A673 (cell line): ENCODE measurements at regions not wholly inside any gene's neighbourhood (a gene's known extent, or its start where the extent isn't known, plus 50 kb on each side); places are given as distances from the start of the nearest gene placed in this dataset.

Source experiments
- BruUV-seq: library from RNA; stranded (reverse); fragments of 400-500 nt; replicated peaks from 2 replicates; lab custom pipeline; 2021; lab: Mats Ljungman, UMichigan
- CTCF ChIA-PET: fragments of 300-600 bp; sonication (Branson Sonifier 250); formaldehyde crosslinking; loops from one replicate; lab custom pipeline; 2022; ENCODE audit warnings: antibody characterized with exemption; lab: Charles Lee
- POLR2A ChIA-PET: fragments of 300-600 bp; sonication (Branson Sonifier 250); formaldehyde crosslinking; loops from one replicate; lab custom pipeline; 2022; ENCODE audit warnings: antibody characterized with exemption; ENCODE audit not compliant: low non-redundant PET; lab: Charles Lee
- DNase-seq: peaks from one replicate; pipeline ENCODE4 v3.0.0-alpha.2; 2015; ENCODE audit warnings: low spot score
- H3K27ac ChIP-seq: fragments of 200-600 bp; sonication (generic); 2 replicates; pipeline ENCODE4 v1.5.1; 2016; ENCODE audit warnings: mixed run types, low read depth, mild to moderate bottlenecking, mixed read lengths, antibody characterized with exemption, low read length; ENCODE audit not compliant: poor library complexity, severe bottlenecking
- H3K27me3 ChIP-seq: fragments of 200-600 bp; sonication (generic); replicated peaks from 2 replicates; pipeline ENCODE4 v1.6.1; 2017; ENCODE audit warnings: mixed run types, low read depth, mild to moderate bottlenecking, mixed read lengths, antibody characterized with exemption, low read length; ENCODE audit not compliant: insufficient read depth, poor library complexity
- H3K36me3 ChIP-seq: fragments of 200-600 bp; sonication (generic); 2 replicates; pipeline ENCODE4 v1.6.1; 2016; ENCODE audit warnings: mixed run types, mild to moderate bottlenecking, mixed read lengths, antibody characterized with exemption, low read length; ENCODE audit not compliant: insufficient read depth, poor library complexity, severe bottlenecking
- H3K4me1 ChIP-seq: fragments of 200-600 bp; sonication (generic); 2 replicates; pipeline ENCODE4 v1.6.1; 2017; ENCODE audit warnings: mixed run types, mild to moderate bottlenecking, mixed read lengths, antibody characterized with exemption, low read length; ENCODE audit not compliant: insufficient read depth, poor library complexity, severe bottlenecking
- H3K4me3 ChIP-seq: fragments of 200-600 bp; sonication (generic); 2 replicates; pipeline ENCODE4 v1.5.1; 2016; ENCODE audit warnings: low read depth, mixed run types, mild to moderate bottlenecking, mixed read lengths, low read length; ENCODE audit not compliant: poor library complexity, severe bottlenecking
- H3K9me3 ChIP-seq: fragments of 200-600 bp; sonication (generic); 2 replicates; pipeline ENCODE4 v1.6.1; 2016; ENCODE audit warnings: mixed run types, low read depth, mild to moderate bottlenecking, mixed read lengths, antibody characterized with exemption, low read length; ENCODE audit not compliant: poor library complexity, severe bottlenecking
- EZH2 ChIP-seq: fragments of 200-600 bp; sonication (generic); IDR thresholded peaks from 2 replicates; pipeline ENCODE4 v1.6.1; 2017; ENCODE audit warnings: borderline replicate concordance, low read depth, mild to moderate bottlenecking, mixed read lengths, antibody characterized with exemption, low read length; ENCODE audit not compliant: poor library complexity, severe bottlenecking
- intact Hi-C: fragments of 100-400 bp; cut with micrococcal nuclease; formaldehyde crosslinking; loops from one replicate; pipeline ENCODE4 v1.10.0; 2022; ENCODE audit not compliant: unreplicated experiment
- TF ChIP-seq, protein P1 (sequence below): fragments of 300-800, 200-600 bp; sonication (generic); conservative IDR thresholded peaks from 2 replicates; pipeline ENCODE4 v1.5.1; 2017; ENCODE audit warnings: low read depth, mild to moderate bottlenecking, antibody characterized with exemption, low read length, moderate library complexity, mixed read lengths

DNA sequence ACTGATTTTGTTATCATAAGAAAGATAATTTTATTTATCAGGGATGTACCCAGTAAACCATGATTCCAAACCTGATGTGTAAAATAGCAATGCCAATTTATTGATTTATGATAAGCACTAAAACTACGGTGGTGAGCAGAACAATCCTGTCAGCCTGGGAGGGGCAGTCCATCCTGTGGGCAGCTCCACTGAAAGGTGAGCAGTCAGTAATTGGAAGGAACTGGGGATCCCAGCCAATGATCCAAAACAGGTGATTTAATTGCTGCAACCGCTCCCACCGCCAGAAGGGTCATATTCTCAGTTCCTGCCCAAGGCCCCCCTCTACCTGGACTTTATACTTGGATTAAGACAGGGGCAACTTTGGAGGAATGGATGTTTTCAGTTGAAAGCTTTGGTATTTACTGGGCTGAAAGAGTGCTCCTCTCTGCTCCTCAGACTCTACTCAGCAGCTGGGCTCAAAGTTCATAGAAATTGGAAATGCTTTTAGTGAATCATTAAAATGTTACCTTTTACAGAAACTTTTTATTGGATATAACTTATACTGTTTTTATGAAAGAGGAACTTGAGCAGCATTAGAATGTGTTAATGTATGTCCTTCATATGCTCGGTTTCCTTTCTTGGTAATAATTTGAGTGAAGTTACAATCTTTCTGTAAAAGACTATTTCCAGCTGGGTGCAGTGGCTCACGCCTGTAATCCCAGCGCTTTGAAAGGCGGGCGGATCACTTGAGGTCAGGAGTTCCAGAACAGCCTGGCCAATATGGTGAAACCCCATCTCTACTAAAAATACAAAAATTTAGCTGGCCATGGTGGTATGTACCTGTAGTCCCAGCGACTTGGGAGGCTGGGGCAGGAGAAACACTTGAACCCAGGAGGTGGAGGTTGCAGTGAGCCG, 198.6 kb upstream of the IL12A start:
- ChIA-PET POLR2A (no interaction called here), CTCF (no interaction called here)
- TF ChIP-seq, protein P1, sequence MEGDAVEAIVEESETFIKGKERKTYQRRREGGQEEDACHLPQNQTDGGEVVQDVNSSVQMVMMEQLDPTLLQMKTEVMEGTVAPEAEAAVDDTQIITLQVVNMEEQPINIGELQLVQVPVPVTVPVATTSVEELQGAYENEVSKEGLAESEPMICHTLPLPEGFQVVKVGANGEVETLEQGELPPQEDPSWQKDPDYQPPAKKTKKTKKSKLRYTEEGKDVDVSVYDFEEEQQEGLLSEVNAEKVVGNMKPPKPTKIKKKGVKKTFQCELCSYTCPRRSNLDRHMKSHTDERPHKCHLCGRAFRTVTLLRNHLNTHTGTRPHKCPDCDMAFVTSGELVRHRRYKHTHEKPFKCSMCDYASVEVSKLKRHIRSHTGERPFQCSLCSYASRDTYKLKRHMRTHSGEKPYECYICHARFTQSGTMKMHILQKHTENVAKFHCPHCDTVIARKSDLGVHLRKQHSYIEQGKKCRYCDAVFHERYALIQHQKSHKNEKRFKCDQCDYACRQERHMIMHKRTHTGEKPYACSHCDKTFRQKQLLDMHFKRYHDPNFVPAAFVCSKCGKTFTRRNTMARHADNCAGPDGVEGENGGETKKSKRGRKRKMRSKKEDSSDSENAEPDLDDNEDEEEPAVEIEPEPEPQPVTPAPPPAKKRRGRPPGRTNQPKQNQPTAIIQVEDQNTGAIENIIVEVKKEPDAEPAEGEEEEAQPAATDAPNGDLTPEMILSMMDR = no peak
- no peak for TF ChIP-seq EZH2
- Histone ChIP-seq H3K4me3 (no peak overlapping the region), H3K27ac (no peak overlapping the region), H3K9me3 (no peaks in the 10 kb centered on the region), H3K4me1 (no peaks in the 10 kb centered on the region), H3K36me3 (no peaks in the 10 kb centered on the region), H3K27me3 (no peaks in the 10 kb centered on the region)
- intact Hi-C loops = no loop called here
- no peak for DNase-seq
- BruUV-seq = no TSS peak

DNA sequence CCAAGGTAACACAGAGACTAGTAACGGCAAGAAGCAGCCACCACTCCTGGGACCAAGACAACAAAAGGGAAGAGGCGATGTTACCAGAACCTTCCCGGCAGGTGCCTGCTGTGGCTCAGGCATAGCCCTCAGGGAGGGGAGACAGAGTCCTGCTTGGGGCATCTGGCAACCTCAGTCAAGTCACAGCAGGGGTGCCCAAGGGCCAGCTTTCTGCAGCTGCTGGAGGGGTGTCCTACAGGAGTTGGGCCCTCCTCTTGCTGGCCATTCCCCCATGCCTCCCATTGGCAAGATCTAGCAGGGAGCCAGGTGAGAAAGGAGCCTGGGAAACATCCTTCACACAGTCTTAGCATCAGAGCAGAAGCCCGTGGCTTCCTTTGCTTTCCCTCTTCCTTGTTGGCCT, 197.3 kb upstream of the IL12A start:
- DNase-seq = no peak
- no peak overlapping the region for H3K27ac ChIP-seq
- BruUV-seq = no TSS peak
- TF ChIP-seq EZH2 = no peak
- TF ChIP-seq, protein P1 = no peak
- no peaks in the 10 kb centered on the region for H3K36me3 ChIP-seq
- ChIA-PET CTCF (no interaction called here), POLR2A (no interaction called here)
- H3K9me3 ChIP-seq = no peaks in the 10 kb centered on the region
- no peak overlapping the region for H3K4me3 ChIP-seq
- H3K27me3 ChIP-seq = no peaks in the 10 kb centered on the region
- H3K4me1 ChIP-seq = no peaks in the 10 kb centered on the region
- intact Hi-C loops = no loop called here

DNA sequence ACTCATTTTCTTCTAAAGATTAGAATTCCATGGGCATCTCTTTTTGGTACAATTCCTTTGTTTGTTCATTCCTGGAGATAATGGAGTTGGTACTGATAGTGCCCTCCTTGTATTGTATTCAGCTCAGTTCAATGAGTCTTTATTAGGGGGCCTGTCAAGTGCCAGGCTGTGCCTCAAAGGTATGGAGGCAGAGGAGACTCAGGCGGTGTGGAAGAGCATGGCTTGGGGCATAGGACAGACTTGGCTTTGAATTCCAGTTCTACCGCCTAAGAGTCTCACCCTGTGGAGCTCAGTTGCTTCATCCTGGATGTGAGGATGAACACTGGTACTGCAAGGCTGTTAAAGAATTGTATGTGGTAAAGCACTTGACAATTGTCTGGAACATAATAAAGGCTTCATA, 196.6 kb upstream of the IL12A start:
- Histone ChIP-seq H3K27ac (no peak overlapping the region), H3K4me3 (no peak overlapping the region), H3K36me3 (no peaks in the 10 kb centered on the region), H3K4me1 (no peaks in the 10 kb centered on the region), H3K27me3 (no peaks in the 10 kb centered on the region), H3K9me3 (no peaks in the 10 kb centered on the region)
- no peak for DNase-seq
- CTCF ChIA-PET = no interaction called here
- TF ChIP-seq EZH2 = no peak
- TF ChIP-seq, protein P1 = no peak
- intact Hi-C loops = no loop called here
- POLR2A ChIA-PET = no interaction called here
- BruUV-seq = no TSS peak
